GM21367 (cell line): ENCODE measurements at regions not wholly inside any gene's neighbourhood (a gene's known extent, or its start where the extent isn't known, plus 50 kb on each side); places are given as distances from the start of the nearest gene placed in this dataset.

ENCODE experiments used
- ATAC-seq: cut with Tn5 transposase; IDR thresholded peaks from one replicate; pipeline ENCODE4 v1.9.1; 2021; ENCODE audit not compliant: unreplicated experiment

GRCh38 chr2:181828122-181828705 is 63.3 kb upstream of the ITPRID2 start:
- ATAC-seq, result no peak

GRCh38 chr2:181829230-181829629 is 62.3 kb upstream of the ITPRID2 start:
- no peak for ATAC-seq

- ATAC-seq, result no peak
Observed at GRCh38 chr2:181832015-181832414, 59.5 kb upstream of the ITPRID2 start.

- ATAC-seq, result no peak
Observed at GRCh38 chr2:181836583-181836982, 54.9 kb upstream of the ITPRID2 start.

GRCh38 chr2:181837563-181837962 is 54.0 kb upstream of the ITPRID2 start:
- ATAC-seq, result no peak

GRCh38 chr2:181839811-181840210 is 51.7 kb upstream of the ITPRID2 start:
- ATAC-seq, result no peak

GRCh38 chr2:181841079-181841478 is 50.5 kb upstream of the ITPRID2 start:
- ATAC-seq, result no peak
